ENCODE measurements at regions not wholly inside any gene's neighbourhood (a gene's known extent, or its start where the extent isn't known, plus 50 kb on each side); places are given as distances from the start of the nearest gene placed in this dataset.

DNA sequence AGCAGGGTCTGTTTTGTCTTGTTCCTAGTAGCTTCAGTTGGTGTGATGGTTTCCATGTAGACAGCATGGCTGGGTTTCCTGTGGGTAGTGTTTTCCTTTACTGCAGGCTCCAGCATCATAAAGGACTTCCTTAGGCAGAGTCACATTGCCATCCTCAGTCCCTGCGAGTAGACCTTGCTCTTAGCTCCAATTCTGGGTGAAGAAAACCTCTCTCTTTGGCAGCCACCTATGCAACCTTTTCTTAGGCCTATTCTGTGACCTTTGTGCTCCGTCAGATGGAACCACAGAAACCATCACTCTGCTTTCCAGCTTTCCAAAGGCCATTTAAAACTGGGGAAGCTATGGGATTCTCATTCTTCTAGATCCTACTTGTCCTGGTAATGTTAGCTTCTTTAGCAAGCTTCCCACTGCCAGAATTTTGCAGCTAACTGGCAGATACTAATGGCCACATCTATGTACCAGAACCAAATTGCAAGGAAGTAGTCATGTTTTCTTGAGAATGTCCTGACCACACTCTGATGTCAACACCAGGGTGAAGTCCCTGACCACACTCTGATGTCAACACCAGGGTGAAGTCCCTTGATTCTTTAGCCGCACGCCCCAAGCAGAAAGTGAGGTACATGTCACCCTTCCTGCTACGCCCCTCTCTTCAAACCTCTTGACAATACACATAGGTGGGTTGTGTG is 646.6 kb upstream of the HS3ST5 start:
- H3K27me3 Mint-ChIP-seq (ENCODE audit: insufficient read depth, low read depth), result no peaks in the 10 kb centered on the region
- Histone ChIP-seq H4K20me1 (ENCODE audit: low read depth) (no peaks in the 10 kb centered on the region), H3F3A (ENCODE audit: low read depth) (no peaks in the 10 kb centered on the region), H2AFZ (replicated peaks) (no peak overlapping the region), H3K4me3 (no peak overlapping the region), H3K9me3 (ENCODE audit: low read depth) (no peaks in the 10 kb centered on the region), H3K4me2 (no peak overlapping the region), H3K27me3 (no peaks in the 10 kb centered on the region), H3K9ac (no peak overlapping the region), H3K27ac (no peak overlapping the region), H3K4me1 (no peaks in the 10 kb centered on the region), H3K36me3 (no peaks in the 10 kb centered on the region), H3K79me2 (ENCODE audit: low read depth) (no peaks in the 10 kb centered on the region)
- H3K9me3 Mint-ChIP-seq, result no peaks in the 10 kb centered on the region
- no peak overlapping the region for H3K4me3 Mint-ChIP-seq
- TF ChIP-seq, protein P1, sequence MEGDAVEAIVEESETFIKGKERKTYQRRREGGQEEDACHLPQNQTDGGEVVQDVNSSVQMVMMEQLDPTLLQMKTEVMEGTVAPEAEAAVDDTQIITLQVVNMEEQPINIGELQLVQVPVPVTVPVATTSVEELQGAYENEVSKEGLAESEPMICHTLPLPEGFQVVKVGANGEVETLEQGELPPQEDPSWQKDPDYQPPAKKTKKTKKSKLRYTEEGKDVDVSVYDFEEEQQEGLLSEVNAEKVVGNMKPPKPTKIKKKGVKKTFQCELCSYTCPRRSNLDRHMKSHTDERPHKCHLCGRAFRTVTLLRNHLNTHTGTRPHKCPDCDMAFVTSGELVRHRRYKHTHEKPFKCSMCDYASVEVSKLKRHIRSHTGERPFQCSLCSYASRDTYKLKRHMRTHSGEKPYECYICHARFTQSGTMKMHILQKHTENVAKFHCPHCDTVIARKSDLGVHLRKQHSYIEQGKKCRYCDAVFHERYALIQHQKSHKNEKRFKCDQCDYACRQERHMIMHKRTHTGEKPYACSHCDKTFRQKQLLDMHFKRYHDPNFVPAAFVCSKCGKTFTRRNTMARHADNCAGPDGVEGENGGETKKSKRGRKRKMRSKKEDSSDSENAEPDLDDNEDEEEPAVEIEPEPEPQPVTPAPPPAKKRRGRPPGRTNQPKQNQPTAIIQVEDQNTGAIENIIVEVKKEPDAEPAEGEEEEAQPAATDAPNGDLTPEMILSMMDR (IDR thresholded peaks at IDR 0.05), result no peak
- TF ChIP-seq EZH2phosphoT487 (IDR thresholded peaks at IDR 0.05) (no peak), EZH2 (IDR thresholded peaks at IDR 0.05) (no peak)
- no peak overlapping the region for H3K27ac Mint-ChIP-seq
- no peaks in the 10 kb centered on the region for H3K36me3 Mint-ChIP-seq
- no peak for DNase-seq (ENCODE audit: low spot score)
- no peaks in the 10 kb centered on the region for H3K4me1 Mint-ChIP-seq

DNA sequence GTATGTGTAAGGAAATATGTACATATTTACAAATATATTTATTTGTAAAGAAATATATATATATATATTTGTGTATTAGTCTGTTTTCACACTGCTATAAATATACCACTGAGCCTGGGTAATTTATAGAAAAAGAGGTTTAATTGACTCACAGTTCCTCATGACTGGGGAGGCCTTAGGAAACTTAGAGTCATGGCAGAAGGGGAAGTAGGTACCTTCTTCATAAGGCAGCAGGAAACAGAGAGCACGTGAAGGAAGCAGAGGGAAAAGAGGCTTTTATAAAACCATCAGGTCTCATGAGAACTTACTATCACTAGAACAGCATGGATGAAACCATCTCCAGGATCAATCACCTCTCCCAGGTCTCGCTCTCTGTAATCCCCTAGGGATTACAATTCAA is 644.5 kb upstream of the HS3ST5 start:
- H3K27me3 ChIP-seq, result no peaks in the 10 kb centered on the region
- H3K79me2 ChIP-seq (ENCODE audit: low read depth), result no peaks in the 10 kb centered on the region
- H3K27ac ChIP-seq, result no peak overlapping the region
- no peak overlapping the region for H3K4me3 Mint-ChIP-seq
- H3K9ac ChIP-seq, result no peak overlapping the region
- H3K4me3 ChIP-seq, result no peak overlapping the region
- no peak overlapping the region for H3K27ac Mint-ChIP-seq
- no peak for DNase-seq (ENCODE audit: low spot score)
- no peak overlapping the region for H2AFZ ChIP-seq (replicated peaks)
- H3K4me1 Mint-ChIP-seq, result no peaks in the 10 kb centered on the region
- H3K9me3 Mint-ChIP-seq, result no peaks in the 10 kb centered on the region
- TF ChIP-seq, protein P1 (IDR thresholded peaks at IDR 0.05), result no peak
- H3K27me3 Mint-ChIP-seq (ENCODE audit: insufficient read depth, low read depth), result no peaks in the 10 kb centered on the region
- H3F3A ChIP-seq (ENCODE audit: low read depth), result no peaks in the 10 kb centered on the region
- H3K36me3 Mint-ChIP-seq, result no peaks in the 10 kb centered on the region
- no peaks in the 10 kb centered on the region for H3K9me3 ChIP-seq (ENCODE audit: low read depth)
- H4K20me1 ChIP-seq (ENCODE audit: low read depth), result no peaks in the 10 kb centered on the region
- H3K4me1 ChIP-seq, result no peaks in the 10 kb centered on the region
- no peak overlapping the region for H3K4me2 ChIP-seq
- H3K36me3 ChIP-seq, result no peaks in the 10 kb centered on the region

DNA sequence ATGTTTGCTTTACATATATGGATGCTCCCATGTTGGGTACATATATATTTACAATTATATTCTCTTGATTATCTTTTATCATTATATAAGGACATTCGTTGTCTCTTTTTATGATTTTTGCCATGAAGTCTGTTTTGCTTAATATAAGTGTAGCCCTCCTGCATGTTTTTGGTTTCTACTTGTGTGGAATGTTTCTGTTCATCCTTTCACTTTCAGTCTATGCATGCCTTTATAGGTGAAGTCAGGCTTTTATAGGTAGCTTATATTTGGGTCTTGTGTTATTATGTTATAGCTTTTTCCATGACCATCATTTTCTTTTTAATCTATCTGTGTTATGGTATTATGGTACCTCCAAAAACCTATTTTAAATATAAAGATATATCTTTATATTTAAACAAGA is 612.5 kb upstream of the HS3ST5 start:
- Histone ChIP-seq H3K4me3 (no peak overlapping the region), H3K9ac (no peak overlapping the region), H3K4me1 (no peaks in the 10 kb centered on the region), H3K27me3 (no peaks in the 10 kb centered on the region), H3F3A (ENCODE audit: low read depth) (no peaks in the 10 kb centered on the region), H3K9me3 (ENCODE audit: low read depth) (no peaks in the 10 kb centered on the region), H3K36me3 (no peaks in the 10 kb centered on the region), H3K4me2 (no peak overlapping the region), H3K79me2 (ENCODE audit: low read depth) (no peaks in the 10 kb centered on the region), H4K20me1 (ENCODE audit: low read depth) (no peaks in the 10 kb centered on the region), H2AFZ (replicated peaks) (no peak overlapping the region), H3K27ac (no peak overlapping the region)
- TF ChIP-seq, protein P1 (IDR thresholded peaks at IDR 0.05), result no peak
- no peak for TF ChIP-seq EZH2phosphoT487 (IDR thresholded peaks at IDR 0.05)
- no peak for TF ChIP-seq EZH2 (IDR thresholded peaks at IDR 0.05)
- DNase-seq (ENCODE audit: low spot score), result no peak
- H3K36me3 Mint-ChIP-seq, result no peaks in the 10 kb centered on the region
- H3K27me3 Mint-ChIP-seq (ENCODE audit: insufficient read depth, low read depth), result peaks cover 2% of the 10 kb centered on the region
- H3K4me3 Mint-ChIP-seq, result no peak overlapping the region
- H3K27ac Mint-ChIP-seq, result no peak overlapping the region
- H3K4me1 Mint-ChIP-seq, result no peaks in the 10 kb centered on the region
- H3K9me3 Mint-ChIP-seq, result no peaks in the 10 kb centered on the region

Data from neural progenitor cell (in vitro differentiated cells).